Caco-2 (cell line): ENCODE measurements at regions not wholly inside any gene's neighbourhood (a gene's known extent, or its start where the extent isn't known, plus 50 kb on each side); places are given as distances from the start of the nearest gene placed in this dataset.

ENCODE experiments used
- BruUV-seq: library from RNA; stranded (reverse); fragments of 400-500 nt; replicated peaks from 2 replicates; lab custom pipeline; 2021; lab: Mats Ljungman, UMichigan
- CTCF ChIA-PET: fragments of 300-600 bp; sonication (Branson Sonifier 250); formaldehyde crosslinking; loops from one replicate; lab custom pipeline; 2022; ENCODE audit warnings: antibody characterized with exemption; lab: Charles Lee
- POLR2A ChIA-PET: fragments of 300-600 bp; sonication (Branson Sonifier 250); formaldehyde crosslinking; loops from one replicate; lab custom pipeline; 2022; ENCODE audit warnings: antibody characterized with exemption; lab: Charles Lee
- DNase-seq, 2 experiments: peaks; one replicate each; pipeline versions ENCODE4 v3.0.0 to v3.0.0-alpha.2; 2020 to 2022
- H3K27me3 ChIP-seq: replicated peaks from 2 replicates; pipeline ENCODE4 v1.6.0; 2011; ENCODE audit warnings: low read length; ENCODE audit not compliant: control insufficient read depth, insufficient read depth
- H3K36me3 ChIP-seq: 2 replicates; pipeline ENCODE4 v1.5.1; 2011; ENCODE audit warnings: low read length; ENCODE audit not compliant: control insufficient read depth, insufficient read depth
- H3K4me1 ChIP-seq: fragments of 250-450 bp; sonication (Bioruptor Pico); 2 replicates; pipeline ENCODE4 v1.5.1; 2020; ENCODE audit warnings: mild to moderate bottlenecking
- H3K4me3 ChIP-seq: 2 replicates; pipeline ENCODE4 v1.5.1; 2011; ENCODE audit warnings: low read depth, mild to moderate bottlenecking, control low read depth, low read length
- H3K9me3 ChIP-seq: fragments of 250-450 bp; sonication (Bioruptor Pico); 2 replicates; pipeline ENCODE4 v1.5.1; 2020; ENCODE audit warnings: mild to moderate bottlenecking, moderate library complexity
- H3K27ac Mint-ChIP-seq: one replicate; pipeline ENCODE4 v1.8.0; 2022; ENCODE audit warnings: mixed read lengths; ENCODE audit not compliant: unreplicated experiment
- H3K27me3 Mint-ChIP-seq: one replicate; pipeline ENCODE4 v1.8.0; 2022; ENCODE audit warnings: mixed read lengths; ENCODE audit not compliant: insufficient read depth, unreplicated experiment
- H3K36me3 Mint-ChIP-seq: one replicate; pipeline ENCODE4 v1.8.0; 2022; ENCODE audit warnings: mild to moderate bottlenecking, mixed read lengths; ENCODE audit not compliant: insufficient read depth, unreplicated experiment
- H3K4me1 Mint-ChIP-seq: one replicate; pipeline ENCODE4 v1.8.0; 2022; ENCODE audit warnings: low read depth, mixed read lengths; ENCODE audit not compliant: unreplicated experiment
- H3K4me3 Mint-ChIP-seq: one replicate; pipeline ENCODE4 v1.8.0; 2022; ENCODE audit warnings: mild to moderate bottlenecking, moderate library complexity, mixed read lengths; ENCODE audit not compliant: unreplicated experiment
- H3K9me3 Mint-ChIP-seq: one replicate; pipeline ENCODE4 v1.8.0; 2022; ENCODE audit warnings: mixed read lengths; ENCODE audit not compliant: unreplicated experiment
- CTCF ChIP-seq, 2 experiments: fragments of 200-600 bp in 1 of 2; IDR thresholded peaks; 1 replicate in 1 of 2; 2 replicates in 1 of 2; pipeline versions ENCODE4 v1.5.1 to v1.8.0; 2011 to 2022; ENCODE audit warnings: antibody characterized with exemption in 1 of 2, control low read depth in 1 of 2, inconsistent platforms in 1 of 2, low read depth in 1 of 2, low read length in 1 of 2, mild to moderate bottlenecking in 1 of 2, moderate library complexity in 1 of 2; ENCODE audit not compliant: insufficient read depth in 1 of 2, severe bottlenecking in 1 of 2, unreplicated experiment in 1 of 2
- intact Hi-C: fragments of 100-400 bp; cut with micrococcal nuclease; formaldehyde crosslinking; loops from one replicate; pipeline ENCODE4 v1.10.0; 2022; ENCODE audit not compliant: unreplicated experiment

GRCh38 chr13:78909276-78909675 lies 250.3 kb upstream of the OBI1 start:
- H3K4me1 ChIP-seq = no peaks in the 10 kb centered on the region
- no peak overlapping the region for H3K4me3 Mint-ChIP-seq
- H3K36me3 ChIP-seq = no peaks in the 10 kb centered on the region
- DNase-seq = no peak
- H3K9me3 ChIP-seq = no peaks in the 10 kb centered on the region
- POLR2A ChIA-PET = no interaction called here
- H3K9me3 Mint-ChIP-seq = no peaks in the 10 kb centered on the region
- intact Hi-C loops = no loop called here
- H3K27ac Mint-ChIP-seq = no peak overlapping the region
- no peak overlapping the region for H3K4me3 ChIP-seq
- no TSS peak for BruUV-seq
- no peaks in the 10 kb centered on the region for H3K36me3 Mint-ChIP-seq
- no peak for TF ChIP-seq CTCF (IDR thresholded peaks at IDR 0.05; ENCODE audit: insufficient read depth in 1 of 2, low read depth in 1 of 2, low read length in 1 of 2, severe bottlenecking in 1 of 2, unreplicated experiment in 1 of 2)
- H3K4me1 Mint-ChIP-seq = no peaks in the 10 kb centered on the region
- CTCF ChIA-PET = no interaction called here
- H3K27me3 ChIP-seq = no peaks in the 10 kb centered on the region
- peaks cover 11% of the 10 kb centered on the region for H3K27me3 Mint-ChIP-seq

- H3K27ac Mint-ChIP-seq = no peak overlapping the region
- no TSS peak for BruUV-seq
Observed at GRCh38 chr13:78907006-78907405, 248.1 kb upstream of the OBI1 start.

GRCh38 chr13:78897200-78897599 lies 238.2 kb upstream of the OBI1 start:
- no peaks in the 10 kb centered on the region for H3K4me1 Mint-ChIP-seq
- no peak overlapping the region for H3K4me3 Mint-ChIP-seq
- Histone ChIP-seq H3K4me3 (no peak overlapping the region), H3K36me3 (no peaks in the 10 kb centered on the region), H3K27me3 (no peaks in the 10 kb centered on the region), H3K9me3 (no peaks in the 10 kb centered on the region), H3K4me1 (no peaks in the 10 kb centered on the region)
- CTCF ChIA-PET = no interaction called here
- H3K27ac Mint-ChIP-seq = no peak overlapping the region
- H3K27me3 Mint-ChIP-seq = peaks cover 1% of the 10 kb centered on the region
- intact Hi-C loops = no loop called here
- H3K9me3 Mint-ChIP-seq = peaks cover 7% of the 10 kb centered on the region
- no TSS peak for BruUV-seq
- no peak for TF ChIP-seq CTCF (IDR thresholded peaks at IDR 0.05; ENCODE audit: insufficient read depth in 1 of 2, low read depth in 1 of 2, low read length in 1 of 2, severe bottlenecking in 1 of 2, unreplicated experiment in 1 of 2)
- H3K36me3 Mint-ChIP-seq = no peaks in the 10 kb centered on the region
- POLR2A ChIA-PET = no interaction called here
- DNase-seq = no peak

More at GRCh38 chr13:78907006-78907405, 248.1 kb upstream of the OBI1 start:
- ChIA-PET POLR2A (no interaction called here), CTCF (no interaction called here)
- Mint-ChIP-seq H3K36me3 (no peaks in the 10 kb centered on the region), H3K4me1 (no peaks in the 10 kb centered on the region), H3K4me3 (no peak overlapping the region), H3K9me3 (no peaks in the 10 kb centered on the region), H3K27me3 (peaks cover 16% of the 10 kb centered on the region)
- no peaks in the 10 kb centered on the region for H3K36me3 ChIP-seq
- no peak for DNase-seq
- no peaks in the 10 kb centered on the region for H3K4me1 ChIP-seq
- TF ChIP-seq CTCF (IDR thresholded peaks at IDR 0.05; ENCODE audit: insufficient read depth in 1 of 2, low read depth in 1 of 2, low read length in 1 of 2, severe bottlenecking in 1 of 2, unreplicated experiment in 1 of 2) = no peak
- no peak overlapping the region for H3K4me3 ChIP-seq
- H3K9me3 ChIP-seq = no peaks in the 10 kb centered on the region
- intact Hi-C loops = no loop called here
- H3K27me3 ChIP-seq = no peaks in the 10 kb centered on the region
